H9 (cell line): ENCODE measurements at regions not wholly inside any gene's neighbourhood (a gene's known extent, or its start where the extent isn't known, plus 50 kb on each side); places are given as distances from the start of the nearest gene placed in this dataset.

Source experiments
- DNase-seq: peaks from one replicate; pipeline ENCODE4 v3.0.0-alpha.2; 2017
- H2AFZ ChIP-seq: one replicate; pipeline ENCODE4 v1.6.1; 2013; ENCODE audit warnings: mild to moderate bottlenecking, low read length, control low read depth, moderate library complexity
- H2AK5ac ChIP-seq: 2 replicates; pipeline ENCODE4 v1.6.1; 2013; ENCODE audit warnings: low read length, control low read depth, mixed read lengths; ENCODE audit not compliant: insufficient read length
- H2BK120ac ChIP-seq: one replicate; pipeline ENCODE4 v1.6.1; 2013; ENCODE audit warnings: low read depth, mild to moderate bottlenecking, low read length, control low read depth, inconsistent platforms; ENCODE audit not compliant: poor library complexity, severe bottlenecking
- H2BK12ac ChIP-seq: 2 replicates; pipeline ENCODE4 v1.6.1; 2013; ENCODE audit warnings: low read length, control low read depth, mixed read lengths, low read depth; ENCODE audit not compliant: insufficient read length
- H2BK15ac ChIP-seq: 2 replicates; pipeline ENCODE4 v1.6.1; 2013; ENCODE audit warnings: low read depth, low read length, control low read depth
- H2BK20ac ChIP-seq: one replicate; pipeline ENCODE4 v1.6.1; 2013; ENCODE audit warnings: low read depth, mild to moderate bottlenecking, low read length, control low read depth, inconsistent platforms; ENCODE audit not compliant: poor library complexity, severe bottlenecking
- H2BK5ac ChIP-seq: 2 replicates; pipeline ENCODE4 v1.6.1; 2013; ENCODE audit warnings: low read length, control low read depth, mixed read lengths; ENCODE audit not compliant: insufficient read length
- H3K14ac ChIP-seq: 2 replicates; pipeline ENCODE4 v1.6.1; 2013; ENCODE audit warnings: low read length, control low read depth; ENCODE audit not compliant: insufficient read depth
- H3K18ac ChIP-seq: 2 replicates; pipeline ENCODE4 v1.6.1; 2013; ENCODE audit warnings: low read depth, mild to moderate bottlenecking, mixed read lengths, low read length, control low read depth; ENCODE audit not compliant: insufficient read length
- H3K23ac ChIP-seq: 2 replicates; pipeline ENCODE4 v1.6.1; 2013; ENCODE audit warnings: low read length, control low read depth, mixed read lengths, low read depth; ENCODE audit not compliant: insufficient read length
- H3K23me2 ChIP-seq: 2 replicates; pipeline ENCODE4 v1.6.1; 2013; ENCODE audit warnings: low read depth, mild to moderate bottlenecking, mixed read lengths, low read length, control low read depth; ENCODE audit not compliant: insufficient read length, poor library complexity, severe bottlenecking
- H3K27ac ChIP-seq: 2 replicates; pipeline ENCODE4 v1.5.1; 2013; ENCODE audit warnings: low read length, control low read depth, mixed read lengths, low read depth; ENCODE audit not compliant: insufficient read length
- H3K27me3 ChIP-seq: 2 replicates; pipeline ENCODE4 v1.6.1; 2013; ENCODE audit warnings: low read length, control low read depth, inconsistent platforms; ENCODE audit not compliant: insufficient read depth
- H3K4ac ChIP-seq: 2 replicates; pipeline ENCODE4 v1.6.1; 2013; ENCODE audit warnings: low read depth, mild to moderate bottlenecking, control low read depth, inconsistent platforms, low read length, moderate library complexity
- H3K4me1 ChIP-seq: 2 replicates; pipeline ENCODE4 v1.6.1; 2013; ENCODE audit warnings: low read length, control low read depth, inconsistent platforms; ENCODE audit not compliant: insufficient read depth
- H3K4me2 ChIP-seq: 2 replicates; pipeline ENCODE4 v1.6.1; 2013; ENCODE audit warnings: low read length, control low read depth, mixed read lengths; ENCODE audit not compliant: insufficient read length, insufficient read depth
- H3K56ac ChIP-seq: 2 replicates; pipeline ENCODE4 v1.6.1; 2013; ENCODE audit warnings: low read depth, mild to moderate bottlenecking, mixed read lengths, low read length, control low read depth; ENCODE audit not compliant: insufficient read length
- H3K79me1 ChIP-seq: 2 replicates; pipeline ENCODE4 v1.6.1; 2013; ENCODE audit warnings: low read depth, mild to moderate bottlenecking, moderate library complexity, low read length, control low read depth, inconsistent platforms; ENCODE audit not compliant: insufficient read depth, poor library complexity, severe bottlenecking
- H3K79me2 ChIP-seq: 2 replicates; pipeline ENCODE4 v1.6.1; 2013; ENCODE audit warnings: low read length, control low read depth, inconsistent platforms; ENCODE audit not compliant: insufficient read depth
- H3K9ac ChIP-seq: 2 replicates; pipeline ENCODE4 v1.6.1; 2013; ENCODE audit warnings: low read length, control low read depth, mixed read lengths; ENCODE audit not compliant: insufficient read length; ENCODE audit errors: extremely low read depth
- H3K9me3 ChIP-seq: one replicate; pipeline ENCODE4 v1.6.1; 2013; ENCODE audit warnings: low read depth, low read length, inconsistent platforms; ENCODE audit not compliant: control insufficient read depth
- H3T11ph ChIP-seq: one replicate; pipeline ENCODE4 v1.6.1; 2013; ENCODE audit warnings: mild to moderate bottlenecking, low read length, control low read depth, inconsistent platforms
- H4K20me1 ChIP-seq: one replicate; pipeline ENCODE4 v1.6.1; 2013; ENCODE audit not compliant: control insufficient read depth, insufficient read length, insufficient read depth
- H4K5ac ChIP-seq: 2 replicates; pipeline ENCODE4 v1.6.1; 2013; ENCODE audit warnings: low read depth, mild to moderate bottlenecking, mixed read lengths, low read length, control low read depth; ENCODE audit not compliant: insufficient read length
- H4K8ac ChIP-seq: replicated peaks from 2 replicates; pipeline ENCODE4 v1.6.1; 2013; ENCODE audit warnings: low read length, control low read depth, mixed read lengths, low read depth; ENCODE audit not compliant: insufficient read length
- H4K91ac ChIP-seq: 2 replicates; pipeline ENCODE4 v1.6.1; 2013; ENCODE audit warnings: low read depth, mild to moderate bottlenecking, moderate library complexity, mixed read lengths, low read length, control low read depth; ENCODE audit not compliant: insufficient read length
- H3K27ac Mint-ChIP-seq, 3 experiments: 2 replicates in 2 of 3; 3 replicates in 1 of 3; pipeline ENCODE4 v1.8.0; 2020 to 2021; ENCODE audit warnings: mixed read lengths in 3 of 3, mild to moderate bottlenecking in 1 of 3, moderate library complexity in 1 of 3
- H3K27me3 Mint-ChIP-seq: 2 replicates; pipeline ENCODE4 v1.8.0; 2021; ENCODE audit warnings: low read depth, mild to moderate bottlenecking, moderate library complexity, mixed read lengths
- H3K36me3 Mint-ChIP-seq, 3 experiments: 2 replicates in 2 of 3; 3 replicates in 1 of 3; pipeline ENCODE4 v1.8.0; 2020 to 2021; ENCODE audit warnings: low read depth in 3 of 3, mixed read lengths in 3 of 3; ENCODE audit not compliant: insufficient read depth in 1 of 3
- H3K4me1 Mint-ChIP-seq, 2 experiments: 2 replicates each; pipeline ENCODE4 v1.8.0; 2020; ENCODE audit warnings: mixed read lengths in 2 of 2
- H3K4me3 Mint-ChIP-seq, 2 experiments: 2 replicates in 1 of 2; 3 replicates in 1 of 2; pipeline ENCODE4 v1.8.0; 2020 to 2021; ENCODE audit warnings: mild to moderate bottlenecking in 2 of 2, mixed read lengths in 2 of 2, moderate library complexity in 1 of 2
- H3K9me3 Mint-ChIP-seq, 2 experiments: 2 replicates in 1 of 2; 3 replicates in 1 of 2; pipeline ENCODE4 v1.8.0; 2020; ENCODE audit warnings: mild to moderate bottlenecking in 2 of 2, mixed read lengths in 2 of 2, moderate library complexity in 1 of 2
- WGBS: extraction: QIAGEN DNeasy Blood & Tissue Kit; methylation state at CpG from one replicate; pipeline ENCODE4 v1.1.7; 2013; ENCODE audit warnings: missing lambda C conversion rate, low lambda C conversion rate, mixed read lengths; ENCODE audit not compliant: insufficient read length; ENCODE audit errors: extremely low coverage; 5-methylcytosine and 5-hydroxymethylcytosine counted together
- TF ChIP-seq, protein P1 (sequence below): fragments of 200-600 bp; sonication (generic); conservative IDR thresholded peaks from 3 replicates; pipeline ENCODE4 v1.8.0; 2021; ENCODE audit warnings: antibody characterized with exemption, mild to moderate bottlenecking

DNA sequence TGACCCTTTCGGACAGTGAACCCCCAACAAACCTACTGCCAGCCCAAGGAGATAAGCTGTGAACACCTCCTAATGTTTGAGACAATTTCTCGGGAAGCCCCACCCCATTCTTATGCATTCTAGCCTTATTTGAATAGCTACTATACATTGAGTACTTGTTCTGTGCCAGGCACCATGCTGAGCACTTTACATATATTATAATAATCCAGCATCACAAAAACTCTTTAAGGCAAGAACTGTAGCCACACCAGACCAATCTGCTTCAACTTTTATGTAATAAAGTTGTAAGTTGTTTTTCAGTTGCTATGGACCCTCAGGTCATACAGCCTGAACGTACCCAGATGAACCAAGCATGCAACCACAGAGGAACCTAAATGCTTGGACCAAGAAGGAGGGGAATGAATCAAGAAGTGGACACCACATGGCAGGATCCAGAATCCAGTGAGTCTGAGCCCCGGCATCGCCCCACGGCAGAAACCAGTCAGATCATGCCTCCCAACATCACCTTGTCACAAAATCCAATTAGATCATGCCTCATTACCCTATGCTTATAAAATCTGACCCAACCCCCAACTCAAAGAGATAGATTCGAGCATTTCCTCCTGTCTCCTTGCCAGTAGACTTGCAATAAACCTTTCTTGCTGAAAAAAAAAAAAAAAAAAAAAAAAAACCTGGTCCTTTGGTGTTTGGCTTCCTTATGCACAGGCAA, 225.0 kb downstream of the QDPR start:
- no CpG with 5 or more reads among the region's 7 CpGs for WGBS
- peaks cover 47 to 52% of the 10 kb centered on the region in 2 experiments for H3K4me1 Mint-ChIP-seq
- no peaks in the 10 kb centered on the region for H4K20me1 ChIP-seq
- no peak overlapping the region for H2AFZ ChIP-seq
- no peaks in the 10 kb centered on the region for H3K79me1 ChIP-seq
- H3K27ac Mint-ChIP-seq, result peak overlapping the region; percentile 86 to 96 (median 91); a peak in 6 of 7 replicates
- H4K5ac ChIP-seq, result no peak overlapping the region
- H3K23me2 ChIP-seq, result no peaks in the 10 kb centered on the region
- H3K4me3 Mint-ChIP-seq, result 0 out of 5 replicates have a peak overlapping the region, but pooled peaks of 1 of the 2 experiments have one; percentile 24
- no peak overlapping the region for H3K14ac ChIP-seq
- H4K8ac ChIP-seq, result no peak overlapping the region
- no peak overlapping the region for H3K27ac ChIP-seq
- H3K27me3 ChIP-seq, result no peaks in the 10 kb centered on the region; the same call in 1 of the 2 replicates
- H3K27me3 Mint-ChIP-seq, result no peaks in the 10 kb centered on the region
- no peak overlapping the region for H3K9ac ChIP-seq
- TF ChIP-seq, protein P1, sequence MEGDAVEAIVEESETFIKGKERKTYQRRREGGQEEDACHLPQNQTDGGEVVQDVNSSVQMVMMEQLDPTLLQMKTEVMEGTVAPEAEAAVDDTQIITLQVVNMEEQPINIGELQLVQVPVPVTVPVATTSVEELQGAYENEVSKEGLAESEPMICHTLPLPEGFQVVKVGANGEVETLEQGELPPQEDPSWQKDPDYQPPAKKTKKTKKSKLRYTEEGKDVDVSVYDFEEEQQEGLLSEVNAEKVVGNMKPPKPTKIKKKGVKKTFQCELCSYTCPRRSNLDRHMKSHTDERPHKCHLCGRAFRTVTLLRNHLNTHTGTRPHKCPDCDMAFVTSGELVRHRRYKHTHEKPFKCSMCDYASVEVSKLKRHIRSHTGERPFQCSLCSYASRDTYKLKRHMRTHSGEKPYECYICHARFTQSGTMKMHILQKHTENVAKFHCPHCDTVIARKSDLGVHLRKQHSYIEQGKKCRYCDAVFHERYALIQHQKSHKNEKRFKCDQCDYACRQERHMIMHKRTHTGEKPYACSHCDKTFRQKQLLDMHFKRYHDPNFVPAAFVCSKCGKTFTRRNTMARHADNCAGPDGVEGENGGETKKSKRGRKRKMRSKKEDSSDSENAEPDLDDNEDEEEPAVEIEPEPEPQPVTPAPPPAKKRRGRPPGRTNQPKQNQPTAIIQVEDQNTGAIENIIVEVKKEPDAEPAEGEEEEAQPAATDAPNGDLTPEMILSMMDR, result no peak
- no peak overlapping the region for H2AK5ac ChIP-seq
- H2BK12ac ChIP-seq, result no peak overlapping the region
- no peaks in the 10 kb centered on the region; a peak in 1 of 5 replicates for H3K9me3 Mint-ChIP-seq
- H2BK15ac ChIP-seq, result no peak overlapping the region
- H3T11ph ChIP-seq, result no peak overlapping the region
- H4K91ac ChIP-seq, result no peak overlapping the region
- no peak overlapping the region for H3K23ac ChIP-seq
- H3K4me2 ChIP-seq, result no peak overlapping the region
- H2BK120ac ChIP-seq, result no peak overlapping the region
- H2BK20ac ChIP-seq, result no peak overlapping the region
- no peak overlapping the region for H3K56ac ChIP-seq
- H2BK5ac ChIP-seq, result no peak overlapping the region
- H3K79me2 ChIP-seq, result no peaks in the 10 kb centered on the region
- peaks cover 0 to 11% (median 3%) of the 10 kb centered on the region in 3 experiments; a peak in 4 of 7 replicates for H3K36me3 Mint-ChIP-seq
- no peak for DNase-seq
- H3K4me1 ChIP-seq, result peaks cover 5% of the 10 kb centered on the region; the same call in 1 of the 2 replicates
- H3K4ac ChIP-seq, result no peak overlapping the region
- no peaks in the 10 kb centered on the region for H3K9me3 ChIP-seq
- no peak overlapping the region for H3K18ac ChIP-seq
